ENCODE measurements at regions not wholly inside any gene's neighbourhood (a gene's known extent, or its start where the extent isn't known, plus 50 kb on each side); places are given as distances from the start of the nearest gene placed in this dataset.

DNA sequence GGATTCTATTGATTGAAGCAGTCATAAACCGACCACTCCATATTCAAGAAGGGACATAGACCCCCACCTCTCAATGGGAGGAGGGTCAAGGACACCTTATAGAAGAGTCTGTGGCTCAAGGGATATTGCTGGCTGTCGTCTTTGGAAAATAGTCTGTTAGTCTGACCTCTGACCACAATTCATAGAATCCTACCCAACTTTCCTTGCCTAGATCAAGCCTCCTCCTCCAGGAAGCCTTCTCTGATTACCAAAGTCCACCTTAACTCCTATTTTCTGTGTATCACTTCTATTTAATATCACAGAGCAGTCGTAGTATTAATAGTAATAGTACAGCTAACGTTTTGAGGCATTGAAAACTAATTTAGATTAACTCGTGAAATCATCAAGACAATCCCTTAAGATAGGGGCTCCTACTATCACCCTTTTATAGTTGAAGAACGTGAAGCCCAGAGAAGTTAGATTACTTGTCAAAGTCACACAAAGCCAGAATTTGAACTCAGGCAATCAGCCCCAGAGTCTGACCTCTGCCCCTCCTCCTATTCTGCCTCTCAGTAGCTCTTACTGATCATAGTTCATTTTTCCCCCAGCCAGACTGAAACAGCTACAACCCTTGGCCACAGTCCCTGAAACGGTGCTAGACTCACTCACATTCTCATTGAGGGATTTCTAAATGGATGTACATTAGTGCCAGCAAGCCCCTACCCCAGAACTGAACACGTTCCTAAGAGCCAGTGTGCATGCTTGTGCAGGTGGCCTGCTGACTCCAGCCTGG is 636.6 kb downstream of the MID1IP1 start:
- TF ChIP-seq POLR2A (IDR thresholded peaks at IDR 0.05) (no peak), CTCF (IDR thresholded peaks at IDR 0.05) (no peak), EP300 (IDR thresholded peaks at IDR 0.05; ENCODE audit: low read depth) (no peak), POLR2AphosphoS5 (IDR thresholded peaks at IDR 0.05) (no peak)

All from transverse colon (tissue), 4 donors.